Globus pallidus (tissue), 1 donor: ENCODE measurements at regions not wholly inside any gene's neighbourhood (a gene's known extent, or its start where the extent isn't known, plus 50 kb on each side); places are given as distances from the start of the nearest gene placed in this dataset.

Experiments
- DNase-seq: peaks from one replicate; pipeline ENCODE4 v3.0.0-alpha.2; 2015; ENCODE audit warnings: low spot score

DNA sequence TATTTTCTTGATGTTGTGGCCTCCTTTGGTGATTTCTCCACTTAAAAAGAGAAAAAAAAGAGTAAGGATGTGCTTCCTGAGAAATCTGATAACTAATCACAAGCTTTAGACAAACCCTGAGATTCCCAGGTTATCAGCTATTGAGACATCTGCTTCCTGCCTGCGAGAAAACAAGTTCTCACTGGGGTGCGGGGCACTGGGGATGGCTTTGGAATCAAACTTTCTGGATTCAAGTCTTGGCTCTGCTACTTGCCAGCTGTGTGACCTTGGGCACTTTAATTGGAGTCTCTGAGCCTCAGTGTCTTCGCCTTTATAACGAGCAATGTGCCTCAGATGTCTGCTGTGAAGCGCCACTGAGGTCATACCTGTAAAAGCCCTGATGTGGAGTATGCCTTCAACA is 152.5 kb upstream of the NAV2 start:
- no peak for DNase-seq

- no peak for DNase-seq
These were observed 152.9 kb upstream of the NAV2 start for GRCh38 chr11:19559746-19560145.

DNA sequence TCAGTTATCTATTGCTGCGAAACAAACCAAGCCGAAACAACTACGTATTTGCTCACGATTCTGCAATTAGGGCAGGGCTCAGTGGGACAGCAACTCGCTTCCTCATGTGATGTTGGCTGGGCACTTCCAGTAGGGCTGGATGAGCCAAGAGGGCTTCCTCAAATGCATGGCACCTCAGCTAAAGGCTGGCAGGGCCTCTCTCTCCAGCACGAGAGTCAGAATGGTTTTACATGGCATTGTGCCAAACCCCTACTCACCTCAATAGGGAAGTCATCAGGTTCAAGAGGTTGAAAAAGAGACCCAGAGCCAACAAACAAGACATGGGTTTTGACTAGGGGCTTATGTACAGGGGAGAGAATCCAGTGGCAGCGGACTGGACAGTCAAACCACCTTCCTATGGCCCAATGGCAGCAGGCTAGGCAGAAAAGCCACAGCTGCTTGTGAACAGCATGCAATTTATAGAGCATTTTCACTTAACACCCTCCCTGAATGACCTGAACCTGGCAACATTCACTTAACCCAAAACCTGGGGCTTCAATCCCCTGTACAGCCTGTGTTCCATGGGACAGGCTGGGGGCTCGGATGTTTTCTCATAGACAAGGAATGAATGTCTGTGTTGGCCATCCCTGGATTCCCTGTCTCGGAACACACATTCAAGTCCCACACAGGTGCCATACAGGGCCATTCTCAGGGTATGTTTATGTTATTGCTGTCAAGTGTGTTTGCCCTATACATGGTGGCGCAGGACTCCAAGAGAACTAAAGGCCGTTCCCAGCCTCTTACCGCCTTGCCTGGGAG is 154.2 kb upstream of the NAV2 start:
- no peak for DNase-seq

DNA sequence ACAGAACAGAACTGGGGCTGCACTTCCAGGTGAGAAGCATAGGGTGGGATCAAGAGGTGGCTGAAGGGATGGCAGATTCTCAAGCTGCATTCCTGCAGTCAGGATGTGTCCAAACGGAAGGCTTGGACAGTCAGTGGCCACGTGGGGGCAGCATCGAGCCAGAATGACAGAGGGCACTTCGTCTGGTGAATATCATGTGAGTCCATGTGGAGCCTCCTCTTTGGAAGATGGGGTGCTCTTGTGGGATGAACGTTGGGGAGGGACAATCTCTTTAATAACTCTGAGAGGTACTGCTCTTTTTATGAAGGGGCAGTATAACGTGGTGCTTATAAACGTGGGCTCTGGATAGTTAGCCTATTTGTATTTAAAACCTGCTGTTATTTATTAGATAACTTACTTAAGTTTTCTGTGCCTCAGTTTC is 154.9 kb upstream of the NAV2 start:
- peak; percentile 82 for DNase-seq

DNA sequence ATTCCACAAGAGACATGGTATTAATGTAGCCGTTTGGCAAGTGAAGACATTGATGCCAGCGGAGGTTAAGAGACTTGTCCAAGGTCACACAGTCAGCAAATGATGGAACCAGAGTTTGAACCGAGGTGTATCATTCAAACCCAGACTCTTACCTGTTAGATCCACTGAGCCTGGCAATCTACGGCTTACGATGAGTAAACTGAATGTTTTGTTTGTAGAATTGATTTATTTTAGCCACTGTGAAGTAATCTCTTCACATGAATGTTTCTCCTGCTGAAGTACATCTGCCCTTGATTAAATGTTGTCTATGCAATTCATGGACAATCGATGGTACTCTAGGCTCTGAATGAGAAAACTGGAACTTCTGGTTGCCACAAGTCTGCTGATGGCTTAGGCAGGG is 155.5 kb upstream of the NAV2 start:
- no peak for DNase-seq

GRCh38 chr11:19555266-19555665 is 157.4 kb upstream of the NAV2 start:
- DNase-seq = no peak

- peak; percentile 86 for DNase-seq
These were observed 158.8 kb upstream of the NAV2 start for GRCh38 chr11:19553683-19554333.

DNA sequence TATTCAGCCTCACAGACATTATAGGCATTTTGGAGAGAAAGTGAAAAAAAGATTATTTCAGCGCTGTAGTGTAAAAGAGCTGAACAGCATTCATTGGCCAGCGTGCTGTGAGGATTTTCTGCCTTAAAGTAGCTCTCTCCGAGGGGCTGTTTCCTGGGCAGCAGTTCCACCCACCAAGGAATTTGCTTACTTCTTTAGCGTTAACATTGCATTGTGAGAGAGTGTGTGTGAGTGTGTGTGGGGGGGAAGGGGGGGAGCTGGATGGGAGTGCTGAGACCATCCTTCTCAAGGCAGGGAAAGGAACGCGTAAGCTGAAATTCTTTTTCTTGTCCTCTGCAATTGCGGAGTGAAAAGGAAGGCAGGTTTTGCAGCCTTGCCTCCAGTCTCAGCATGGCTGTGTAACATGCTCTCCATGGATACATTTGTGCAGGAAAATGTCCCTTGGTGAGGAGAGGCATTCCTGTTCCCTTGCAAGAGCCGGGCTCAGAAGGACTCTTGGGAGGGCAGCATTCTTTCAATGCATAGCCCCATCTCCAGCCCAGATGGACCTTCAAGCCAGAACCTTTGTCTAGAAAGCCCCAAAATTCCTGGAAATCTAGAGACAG is 159.9 kb upstream of the NAV2 start:
- no peak for DNase-seq

GRCh38 chr11:19552161-19552560 is 160.5 kb upstream of the NAV2 start:
- DNase-seq = no peak

GRCh38 chr11:19551457-19551856 is 161.2 kb upstream of the NAV2 start:
- no peak for DNase-seq

GRCh38 chr11:19547044-19547443 is 165.6 kb upstream of the NAV2 start:
- DNase-seq = no peak

GRCh38 chr11:19546325-19546724 is 166.3 kb upstream of the NAV2 start:
- no peak for DNase-seq

DNA sequence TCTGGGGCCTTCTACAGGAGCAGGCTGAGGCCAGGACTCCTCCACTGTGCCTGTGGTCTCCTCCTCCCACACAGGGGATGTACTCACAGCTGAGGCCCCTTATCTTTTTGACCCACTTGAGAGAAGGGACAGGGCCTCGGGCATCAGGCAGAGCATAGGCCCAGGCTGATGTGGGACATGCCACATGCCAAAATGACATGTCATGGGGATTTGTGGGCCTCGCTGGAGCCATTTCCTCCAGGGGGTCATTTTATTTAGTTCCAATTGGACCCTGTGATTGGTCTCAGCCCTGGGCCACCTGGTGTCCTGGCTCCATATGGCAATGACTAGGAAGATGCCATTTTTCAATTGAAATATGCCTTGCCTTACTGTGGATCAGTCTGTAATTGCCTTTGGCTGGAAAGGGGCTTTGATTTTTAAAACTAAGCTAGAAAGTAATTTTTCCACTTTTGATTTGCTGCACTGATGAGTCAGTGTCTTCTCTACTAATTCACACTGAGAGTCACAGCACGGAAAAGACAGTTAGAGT is 171.1 kb upstream of the NAV2 start:
- no peak for DNase-seq

GRCh38 chr11:19539861-19540260 is 172.8 kb upstream of the NAV2 start:
- peak; percentile 76 for DNase-seq

- no peak for DNase-seq
These were observed 174.7 kb upstream of the NAV2 start for GRCh38 chr11:19537803-19538453.

DNA sequence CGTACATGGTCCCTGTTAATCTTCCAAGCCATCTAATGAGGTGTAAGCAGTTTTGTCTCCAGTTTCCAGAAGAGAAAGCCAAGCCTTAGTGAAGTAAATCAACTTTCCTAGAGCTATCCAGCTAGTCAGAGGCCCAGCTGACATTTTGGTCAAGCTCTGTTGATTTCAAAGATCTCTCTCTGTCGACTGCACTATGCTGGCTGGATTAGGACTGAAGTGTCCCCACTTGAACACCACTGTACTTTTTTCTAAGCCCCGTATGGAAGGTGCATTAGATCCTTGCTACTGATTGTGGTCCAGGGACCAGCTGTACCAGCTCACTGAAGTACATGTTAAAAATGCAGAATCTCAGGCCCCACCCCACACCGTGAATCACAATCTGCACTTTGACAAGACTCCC is 176.5 kb upstream of the NAV2 start:
- no peak for DNase-seq

DNA sequence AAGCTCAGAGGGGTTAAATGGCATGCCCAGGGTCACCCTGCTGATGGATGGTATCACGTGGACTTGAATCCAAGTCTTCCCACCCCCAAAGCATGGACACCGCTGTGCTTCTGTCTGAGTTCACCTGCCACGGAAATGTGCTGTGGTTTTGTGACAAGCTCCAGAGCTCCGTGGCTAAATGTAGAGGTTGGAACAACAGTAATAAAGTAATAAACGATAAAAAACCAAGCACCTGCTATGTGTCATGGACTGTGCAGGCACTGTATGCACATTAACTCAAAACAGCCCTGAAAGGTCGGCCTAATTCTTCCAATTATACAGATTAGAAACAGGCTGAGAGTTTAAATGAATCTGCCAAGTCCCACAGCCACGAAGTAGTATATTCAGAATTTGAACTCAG is 182.1 kb upstream of the NAV2 start:
- no peak for DNase-seq

DNA sequence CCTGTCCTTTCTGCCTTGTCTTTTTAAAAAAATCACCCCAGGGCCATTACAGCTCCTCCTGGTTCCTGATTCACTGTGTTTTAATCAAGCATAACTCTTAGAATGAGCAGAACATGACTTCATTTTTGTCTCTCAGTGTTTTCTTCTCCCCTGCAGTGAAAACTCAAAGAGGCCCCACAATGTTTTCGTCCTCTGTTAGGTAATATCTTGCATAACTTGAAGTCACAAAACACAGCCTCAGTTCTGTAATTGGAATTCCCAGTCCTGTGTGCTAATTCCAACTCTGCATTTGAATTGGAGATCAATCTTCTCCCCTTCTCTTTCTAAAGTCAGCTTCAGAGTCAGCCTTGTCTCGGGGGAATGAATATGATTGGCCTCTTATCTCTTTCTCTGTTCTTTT is 186.5 kb upstream of the NAV2 start:
- no peak for DNase-seq

DNA sequence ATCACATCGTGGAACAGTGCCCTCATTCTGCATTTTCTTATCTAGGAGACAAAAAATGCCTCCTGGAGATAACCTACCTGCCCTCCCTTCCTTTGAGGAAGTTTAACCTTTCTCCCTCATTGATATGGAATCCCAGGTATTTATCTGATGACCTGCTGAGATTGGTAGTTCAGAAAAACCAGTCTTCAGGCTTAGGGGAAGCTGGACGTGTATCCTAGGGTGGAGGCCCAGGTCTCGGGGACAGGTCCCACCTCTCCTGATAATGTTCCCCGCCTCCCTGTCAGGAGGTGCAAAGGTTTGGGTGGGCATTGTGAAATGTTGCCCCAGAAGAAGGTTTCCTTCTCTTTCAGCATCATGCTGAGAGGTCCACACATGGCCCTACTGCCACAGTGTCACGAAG is 186.9 kb upstream of the NAV2 start:
- no peak for DNase-seq

DNA sequence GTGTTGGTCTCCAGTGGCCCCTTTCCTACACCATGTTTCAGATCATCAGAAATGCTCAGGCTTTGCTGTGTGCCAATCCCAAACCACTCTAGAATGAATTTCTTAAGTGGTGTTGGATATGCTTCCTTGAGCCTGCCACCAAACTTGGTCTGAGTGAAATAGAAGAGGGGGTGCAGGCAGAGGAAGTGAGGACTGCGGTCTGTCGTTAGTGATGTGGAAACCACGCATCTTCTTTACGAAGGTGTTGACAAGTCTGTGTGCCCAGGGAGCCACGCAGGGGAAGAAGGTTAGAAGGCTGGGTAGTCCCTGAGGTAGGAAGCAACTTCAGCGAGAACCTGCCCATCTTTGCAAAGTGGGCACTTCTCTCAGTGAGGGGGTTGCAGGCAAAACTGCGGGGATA is 187.4 kb upstream of the NAV2 start:
- DNase-seq = no peak

DNA sequence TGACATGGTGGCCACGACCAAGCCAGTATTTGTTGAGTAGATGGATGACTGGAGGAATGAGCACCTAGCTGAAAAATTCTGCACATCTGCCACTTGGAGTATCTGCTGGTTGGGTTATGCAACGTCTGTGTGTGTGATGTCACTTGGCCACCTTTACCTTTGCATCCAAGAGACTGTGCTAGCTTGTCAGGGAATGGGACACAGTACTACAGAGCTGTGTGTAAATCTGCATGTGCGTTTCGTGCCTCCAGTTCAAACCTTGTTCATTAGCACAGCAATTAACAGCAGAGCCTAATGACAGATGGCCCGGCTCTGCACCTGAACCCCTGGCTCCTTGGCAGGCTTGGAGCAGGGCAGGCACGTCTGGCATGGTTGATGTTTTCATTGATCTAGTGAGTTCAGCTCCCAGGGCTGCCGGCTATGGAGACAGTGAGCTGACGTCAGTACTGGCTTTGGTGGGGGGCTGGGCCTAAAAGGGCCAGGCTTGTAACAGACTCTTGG is 188.4 kb upstream of the NAV2 start:
- peak; percentile 77 for DNase-seq

GRCh38 chr11:19520681-19521080 is 192.0 kb upstream of the NAV2 start:
- no peak for DNase-seq
